ENCODE measurements at regions not wholly inside any gene's neighbourhood (a gene's known extent, or its start where the extent isn't known, plus 50 kb on each side); places are given as distances from the start of the nearest gene placed in this dataset.

DNA sequence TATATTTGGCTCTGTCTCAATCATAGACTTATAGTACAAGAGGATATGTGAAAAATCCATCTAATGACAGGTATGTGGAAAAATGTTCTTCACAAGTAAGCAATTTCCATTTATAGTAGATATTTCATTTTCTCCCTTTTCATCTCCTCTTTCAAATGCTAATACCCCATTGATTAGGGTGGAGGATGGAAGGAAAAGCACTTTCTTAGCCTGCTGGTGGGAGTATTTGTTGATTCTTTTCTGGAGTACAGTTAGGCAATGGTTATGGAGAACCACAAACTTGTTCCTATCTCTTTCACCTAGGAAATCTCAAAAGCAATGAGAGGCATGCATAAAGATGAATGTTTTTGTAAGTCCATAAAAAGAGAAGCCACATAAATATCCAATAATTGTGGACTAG is 108.0 kb upstream of the CREB5 start:
- Mint-ChIP-seq H3K27ac (ENCODE audit: unreplicated experiment) (no peak overlapping the region), H3K36me3 (ENCODE audit: low read depth, unreplicated experiment) (no peaks in the 10 kb centered on the region), H3K27me3 (ENCODE audit: unreplicated experiment) (no peaks in the 10 kb centered on the region), H3K4me3 (ENCODE audit: unreplicated experiment) (no peak overlapping the region), H3K4me1 (ENCODE audit: unreplicated experiment) (no peaks in the 10 kb centered on the region), H3K9me3 (ENCODE audit: unreplicated experiment) (no peaks in the 10 kb centered on the region)
- no peak for DNase-seq (ENCODE audit: low spot score)
- TF ChIP-seq, protein P1, sequence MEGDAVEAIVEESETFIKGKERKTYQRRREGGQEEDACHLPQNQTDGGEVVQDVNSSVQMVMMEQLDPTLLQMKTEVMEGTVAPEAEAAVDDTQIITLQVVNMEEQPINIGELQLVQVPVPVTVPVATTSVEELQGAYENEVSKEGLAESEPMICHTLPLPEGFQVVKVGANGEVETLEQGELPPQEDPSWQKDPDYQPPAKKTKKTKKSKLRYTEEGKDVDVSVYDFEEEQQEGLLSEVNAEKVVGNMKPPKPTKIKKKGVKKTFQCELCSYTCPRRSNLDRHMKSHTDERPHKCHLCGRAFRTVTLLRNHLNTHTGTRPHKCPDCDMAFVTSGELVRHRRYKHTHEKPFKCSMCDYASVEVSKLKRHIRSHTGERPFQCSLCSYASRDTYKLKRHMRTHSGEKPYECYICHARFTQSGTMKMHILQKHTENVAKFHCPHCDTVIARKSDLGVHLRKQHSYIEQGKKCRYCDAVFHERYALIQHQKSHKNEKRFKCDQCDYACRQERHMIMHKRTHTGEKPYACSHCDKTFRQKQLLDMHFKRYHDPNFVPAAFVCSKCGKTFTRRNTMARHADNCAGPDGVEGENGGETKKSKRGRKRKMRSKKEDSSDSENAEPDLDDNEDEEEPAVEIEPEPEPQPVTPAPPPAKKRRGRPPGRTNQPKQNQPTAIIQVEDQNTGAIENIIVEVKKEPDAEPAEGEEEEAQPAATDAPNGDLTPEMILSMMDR (IDR thresholded peaks at IDR 0.05; ENCODE audit: unreplicated experiment) = no peak

DNA sequence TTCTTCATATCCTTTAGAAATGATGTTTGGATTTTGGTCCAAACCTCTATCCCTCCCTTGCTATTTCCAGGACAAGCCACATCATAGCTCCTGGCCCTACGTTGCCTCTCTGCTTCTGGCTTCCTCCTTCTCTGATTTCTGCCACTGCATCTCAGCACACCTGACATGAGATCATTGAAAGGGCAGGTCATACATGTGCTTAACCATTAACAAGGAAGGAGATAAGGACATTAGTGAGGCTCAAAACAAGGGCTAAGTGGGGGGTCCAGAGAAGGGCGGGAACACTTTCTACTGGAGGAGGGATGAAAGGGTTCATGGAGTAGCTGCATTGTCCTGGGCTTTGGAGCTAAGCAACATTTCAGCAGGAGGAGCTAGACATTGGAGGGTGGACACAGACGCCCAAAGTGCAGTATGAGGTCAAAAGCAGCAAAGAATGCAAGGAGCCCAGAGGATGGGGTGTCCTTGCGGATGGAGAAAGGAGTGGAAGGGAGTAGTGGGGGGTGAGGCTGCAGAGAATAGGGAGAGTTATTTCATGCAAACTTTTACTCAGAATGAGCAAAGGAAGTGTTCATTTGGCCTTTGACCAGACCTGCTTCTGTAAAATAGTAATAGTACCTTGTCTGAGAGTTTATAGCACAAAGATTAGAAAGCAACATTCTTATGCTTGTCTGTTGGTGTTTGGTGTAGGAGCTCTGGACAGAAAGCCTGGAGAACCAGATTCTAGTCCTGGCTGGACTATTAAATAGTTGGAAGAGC is 102.4 kb upstream of the CREB5 start:
- Mint-ChIP-seq H3K36me3 (ENCODE audit: low read depth, unreplicated experiment) (no peaks in the 10 kb centered on the region), H3K4me1 (ENCODE audit: unreplicated experiment) (no peaks in the 10 kb centered on the region), H3K27me3 (ENCODE audit: unreplicated experiment) (no peaks in the 10 kb centered on the region), H3K4me3 (ENCODE audit: unreplicated experiment) (no peak overlapping the region), H3K9me3 (ENCODE audit: unreplicated experiment) (no peaks in the 10 kb centered on the region), H3K27ac (ENCODE audit: unreplicated experiment) (no peak overlapping the region)
- DNase-seq (ENCODE audit: low spot score) = no peak
- TF ChIP-seq, protein P1 (IDR thresholded peaks at IDR 0.05; ENCODE audit: unreplicated experiment) = no peak

DNA sequence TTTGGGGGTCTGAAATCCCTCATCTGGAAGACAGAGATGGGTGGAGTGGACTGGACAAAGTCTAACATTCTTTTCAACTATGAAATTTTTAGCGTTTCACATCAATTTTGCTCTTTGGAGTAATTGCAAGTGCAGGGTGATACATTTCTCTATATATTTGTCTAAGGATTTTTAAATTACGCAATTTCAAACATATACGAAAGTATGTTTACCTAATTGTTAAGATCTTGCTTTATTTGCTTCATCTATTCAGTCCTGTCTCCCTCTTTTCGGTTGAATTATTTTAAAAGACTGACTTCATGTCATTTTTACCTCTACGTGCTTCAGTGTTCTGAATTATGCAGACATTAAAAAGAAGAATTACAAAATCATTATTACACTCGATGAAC is 101.9 kb upstream of the CREB5 start:
- TF ChIP-seq, protein P1 (IDR thresholded peaks at IDR 0.05; ENCODE audit: unreplicated experiment) = no peak
- Mint-ChIP-seq H3K27ac (ENCODE audit: unreplicated experiment) (no peak overlapping the region), H3K9me3 (ENCODE audit: unreplicated experiment) (no peaks in the 10 kb centered on the region), H3K4me1 (ENCODE audit: unreplicated experiment) (peaks cover under 1% of the 10 kb centered on the region), H3K27me3 (ENCODE audit: unreplicated experiment) (no peaks in the 10 kb centered on the region), H3K36me3 (ENCODE audit: low read depth, unreplicated experiment) (no peaks in the 10 kb centered on the region), H3K4me3 (ENCODE audit: unreplicated experiment) (no peak overlapping the region)
- DNase-seq (ENCODE audit: low spot score) = no peak

DNA sequence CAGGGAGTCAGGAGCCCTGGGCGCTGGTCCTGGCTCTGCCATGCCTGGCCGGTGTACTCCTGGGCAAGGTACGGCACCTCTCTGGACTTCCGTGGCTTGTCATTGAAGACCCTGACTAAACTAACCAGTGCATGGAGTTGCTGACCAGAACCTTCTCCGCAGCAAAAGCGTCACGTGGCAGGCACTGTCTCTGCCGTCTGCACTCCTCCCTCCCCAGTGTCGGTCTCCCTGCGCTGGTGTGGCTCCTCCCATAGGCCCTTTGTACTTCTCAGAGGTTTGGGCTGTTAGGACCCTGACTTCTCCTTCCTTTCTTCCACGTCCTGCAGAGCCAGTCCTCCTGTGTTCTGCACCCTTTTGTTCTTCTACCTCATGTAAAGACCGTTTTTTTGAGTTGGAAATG is 100.6 kb upstream of the CREB5 start:
- no peaks in the 10 kb centered on the region for H3K36me3 Mint-ChIP-seq (ENCODE audit: low read depth, unreplicated experiment)
- H3K27me3 Mint-ChIP-seq (ENCODE audit: unreplicated experiment) = no peaks in the 10 kb centered on the region
- H3K9me3 Mint-ChIP-seq (ENCODE audit: unreplicated experiment) = no peaks in the 10 kb centered on the region
- DNase-seq (ENCODE audit: low spot score) = no peak
- no peak overlapping the region for H3K27ac Mint-ChIP-seq (ENCODE audit: unreplicated experiment)
- no peak overlapping the region for H3K4me3 Mint-ChIP-seq (ENCODE audit: unreplicated experiment)
- TF ChIP-seq, protein P1 (IDR thresholded peaks at IDR 0.05; ENCODE audit: unreplicated experiment) = no peak
- peaks cover 5% of the 10 kb centered on the region for H3K4me1 Mint-ChIP-seq (ENCODE audit: unreplicated experiment)

DNA sequence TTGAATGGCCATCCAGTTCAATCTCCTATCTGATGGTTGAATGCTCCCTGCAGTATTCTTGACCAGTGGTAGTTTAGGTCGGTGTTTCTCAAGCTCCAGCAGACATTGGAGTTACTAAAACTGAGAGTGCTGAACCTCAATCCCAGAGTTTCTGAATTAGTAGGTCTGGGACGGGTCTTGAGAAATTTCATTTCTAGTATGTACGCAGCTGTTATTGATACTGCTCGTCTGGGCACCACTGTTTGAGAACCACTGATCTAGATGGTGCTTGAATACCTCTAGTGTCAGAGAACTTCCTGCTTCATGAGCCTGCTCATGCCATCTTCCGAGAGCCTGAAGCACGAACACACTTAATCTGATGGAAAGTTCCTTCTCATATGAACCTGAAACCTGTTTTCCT is 99.4 kb upstream of the CREB5 start:
- Mint-ChIP-seq H3K27ac (ENCODE audit: unreplicated experiment) (no peak overlapping the region), H3K4me1 (ENCODE audit: unreplicated experiment) (peaks cover 5% of the 10 kb centered on the region), H3K9me3 (ENCODE audit: unreplicated experiment) (no peaks in the 10 kb centered on the region), H3K27me3 (ENCODE audit: unreplicated experiment) (no peaks in the 10 kb centered on the region), H3K4me3 (ENCODE audit: unreplicated experiment) (no peak overlapping the region), H3K36me3 (ENCODE audit: low read depth, unreplicated experiment) (no peaks in the 10 kb centered on the region)
- no peak for DNase-seq (ENCODE audit: low spot score)
- TF ChIP-seq, protein P1 (IDR thresholded peaks at IDR 0.05; ENCODE audit: unreplicated experiment) = no peak

Data from endothelial cell (in vitro differentiated cells).